GM21528 (cell line): ENCODE measurements at regions not wholly inside any gene's neighbourhood (a gene's known extent, or its start where the extent isn't known, plus 50 kb on each side); places are given as distances from the start of the nearest gene placed in this dataset.
"Not testable (repeated sequence)": the region's sequence is repeated elsewhere in the genome, so short reads cannot be mapped to it uniquely, and the experiment has no call there.

Experiments
- ATAC-seq: cut with Tn5 transposase; IDR thresholded peaks from one replicate; pipeline ENCODE4 v1.9.1; 2021; ENCODE audit warnings: mild to moderate bottlenecking, moderate library complexity; ENCODE audit not compliant: unreplicated experiment, low FRiP score

- no peak for ATAC-seq
Observed at GRCh38 chr1:55466921-55467320, 251.8 kb upstream of the USP24 start.

DNA sequence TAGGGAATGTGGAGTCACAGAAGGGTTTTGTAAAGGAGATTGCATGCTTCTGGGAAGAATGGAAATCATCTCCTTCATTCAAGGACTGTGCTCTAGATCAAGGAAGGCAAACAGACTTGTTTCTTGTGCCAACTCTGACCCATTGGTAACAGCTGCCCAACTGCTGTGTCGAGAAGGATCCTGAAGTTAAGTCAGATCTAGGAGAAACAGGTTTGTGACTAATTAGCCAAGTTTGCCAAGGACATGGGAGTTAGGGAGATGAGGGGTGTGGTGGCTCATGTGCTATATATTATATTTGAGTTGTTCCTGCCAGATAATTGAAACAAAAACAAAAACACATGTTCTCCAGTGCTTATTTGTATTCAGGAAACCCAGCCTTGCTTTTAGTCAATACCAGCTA, 251.2 kb upstream of the USP24 start:
- no peak for ATAC-seq

GRCh38 chr1:55464550-55464949, 249.4 kb upstream of the USP24 start:
- ATAC-seq, result no peak

- ATAC-seq, result no peak
Observed at GRCh38 chr1:55463814-55464475, 248.8 kb upstream of the USP24 start.

- ATAC-seq, result no peak
Observed at GRCh38 chr1:55457874-55458273, 242.7 kb upstream of the USP24 start.

DNA sequence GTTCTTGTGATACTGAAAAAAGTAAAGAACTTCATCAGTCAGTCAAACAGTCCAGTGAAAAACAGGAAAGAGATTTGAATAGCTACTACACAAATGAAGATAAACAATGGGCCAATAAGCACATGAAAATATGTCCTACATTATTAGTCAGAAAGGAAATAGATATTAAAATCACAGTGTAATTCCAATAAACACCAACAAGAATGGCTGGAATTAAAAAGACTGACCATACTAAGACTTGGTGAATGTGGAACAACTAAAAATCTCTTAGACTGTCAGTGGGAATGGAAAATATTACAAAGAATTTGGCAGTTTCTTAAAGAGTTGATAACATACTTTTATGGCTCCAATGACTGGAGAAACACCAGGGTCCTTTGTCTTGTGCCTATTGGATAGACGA, 241.8 kb upstream of the USP24 start:
- no peak for ATAC-seq

DNA sequence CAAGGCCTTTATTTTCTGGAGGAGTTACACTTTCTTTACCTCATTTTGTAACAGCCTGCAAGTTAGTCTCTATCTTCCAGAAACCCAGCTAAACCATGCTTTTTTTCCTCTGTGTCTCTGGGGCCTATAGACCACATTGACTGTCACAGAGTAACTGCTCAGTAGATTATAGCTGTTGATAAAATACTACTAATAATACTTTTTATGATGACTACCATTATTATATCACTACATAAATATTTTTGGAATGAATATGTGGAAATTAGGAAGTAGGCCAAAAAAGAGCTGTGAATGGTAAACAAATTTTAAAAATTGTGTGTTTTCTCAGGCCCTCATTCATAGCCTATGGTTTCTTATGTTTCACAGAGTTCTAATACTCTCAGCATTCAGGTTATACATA, 233.1 kb upstream of the USP24 start:
- no peak for ATAC-seq

- ATAC-seq, result no peak
Observed at GRCh38 chr1:55447488-55447887, 232.3 kb upstream of the USP24 start.

DNA sequence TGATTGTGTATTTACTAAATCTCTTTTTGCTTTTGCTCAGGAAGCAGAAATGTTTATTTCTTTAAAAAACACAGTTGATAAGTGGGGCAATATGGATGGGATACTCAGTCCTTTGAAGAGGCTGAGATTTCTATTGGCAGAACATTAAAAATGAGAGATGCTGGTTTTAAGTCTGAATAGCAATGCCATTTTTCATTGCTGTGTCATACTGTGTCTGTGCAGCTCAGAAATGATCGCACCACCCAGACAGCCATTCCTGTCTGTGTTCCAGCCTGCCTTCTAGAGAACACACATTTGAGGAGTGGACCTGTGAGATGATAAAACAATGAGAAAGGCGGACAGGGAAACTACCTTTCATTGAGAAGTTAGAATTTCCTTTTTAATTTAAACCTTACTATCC, 231.2 kb upstream of the USP24 start:
- no peak for ATAC-seq

- no peak for ATAC-seq
Observed at GRCh38 chr1:55445416-55445815, 230.3 kb upstream of the USP24 start.

DNA sequence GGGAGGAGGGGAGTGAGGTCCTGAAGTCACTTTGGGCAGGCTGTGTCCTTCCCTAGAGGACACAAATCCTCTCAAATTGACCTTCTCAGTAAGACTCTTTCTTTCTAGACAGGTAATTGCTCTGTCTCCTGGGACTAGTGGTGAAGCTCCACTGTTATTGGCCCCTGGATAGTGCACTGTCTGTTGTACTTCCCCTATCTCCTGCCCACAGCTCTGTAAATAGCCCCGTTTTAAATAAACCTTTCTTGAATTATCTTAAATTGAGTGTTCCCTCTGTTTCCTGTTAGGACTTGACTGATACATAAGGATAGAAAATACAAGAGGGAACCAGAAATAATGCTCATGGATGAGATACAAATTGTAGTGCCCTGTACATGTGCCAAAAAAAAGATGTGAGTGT, 229.5 kb upstream of the USP24 start:
- ATAC-seq, result no peak

DNA sequence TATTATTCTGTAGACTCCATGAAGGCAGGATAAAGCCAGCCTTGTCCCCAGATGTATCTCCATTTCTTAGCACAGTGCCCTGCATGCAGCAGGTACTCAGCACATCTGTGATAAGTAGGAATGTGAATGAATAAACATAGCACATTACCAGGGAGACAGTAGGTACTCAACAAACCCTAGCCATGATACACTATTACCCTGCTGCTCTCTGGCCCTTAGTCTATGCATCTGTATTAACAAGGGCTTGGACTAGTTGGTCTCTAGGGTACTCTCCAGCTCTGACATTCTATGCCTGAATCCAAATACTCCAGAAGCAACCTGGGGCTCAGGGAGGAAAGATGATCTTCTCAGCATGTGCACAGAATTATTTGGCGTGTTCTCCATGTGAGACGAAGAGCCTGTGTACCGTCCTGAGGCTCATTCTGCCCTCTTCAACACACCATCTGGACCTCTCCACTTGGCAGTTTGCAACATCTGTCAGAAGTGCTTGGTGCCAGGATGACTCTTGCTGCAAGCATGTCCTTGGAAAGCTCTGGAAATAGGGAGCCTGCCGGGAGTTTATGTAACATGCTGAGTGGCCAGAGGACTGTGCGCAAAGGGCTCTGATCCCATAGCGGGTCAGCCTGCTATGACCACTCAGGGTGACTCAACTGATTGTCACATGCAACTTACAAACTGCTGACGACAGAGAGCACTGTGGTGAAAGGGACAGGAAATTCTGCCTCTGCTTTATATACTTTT, 228.2 kb upstream of the USP24 start:
- no peak for ATAC-seq

GRCh38 chr1:55441489-55441888, 226.3 kb upstream of the USP24 start:
- no peak for ATAC-seq

- no peak for ATAC-seq
Observed at GRCh38 chr1:55437692-55438091, 222.5 kb upstream of the USP24 start.

DNA sequence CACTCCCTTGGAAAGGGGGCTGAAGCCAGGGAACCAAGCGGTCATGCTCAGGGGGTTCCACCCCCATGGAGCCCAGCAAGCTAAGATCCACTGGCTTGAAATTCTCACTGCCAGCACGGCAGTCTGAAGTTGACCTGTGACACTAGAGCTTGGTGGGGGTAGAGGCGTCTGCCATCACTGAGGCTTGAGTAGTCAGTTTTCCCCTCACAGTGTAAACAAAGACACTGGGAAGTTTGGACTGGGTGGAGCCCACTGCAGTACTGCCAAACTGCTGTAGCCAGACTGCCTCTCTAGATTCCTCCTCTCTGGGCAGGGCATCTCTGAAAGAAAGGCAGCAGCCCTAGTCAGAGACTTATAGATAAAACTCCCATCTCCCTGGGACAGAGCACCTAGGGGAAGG, 215.6 kb upstream of the USP24 start:
- not testable (repeated sequence) for ATAC-seq

DNA sequence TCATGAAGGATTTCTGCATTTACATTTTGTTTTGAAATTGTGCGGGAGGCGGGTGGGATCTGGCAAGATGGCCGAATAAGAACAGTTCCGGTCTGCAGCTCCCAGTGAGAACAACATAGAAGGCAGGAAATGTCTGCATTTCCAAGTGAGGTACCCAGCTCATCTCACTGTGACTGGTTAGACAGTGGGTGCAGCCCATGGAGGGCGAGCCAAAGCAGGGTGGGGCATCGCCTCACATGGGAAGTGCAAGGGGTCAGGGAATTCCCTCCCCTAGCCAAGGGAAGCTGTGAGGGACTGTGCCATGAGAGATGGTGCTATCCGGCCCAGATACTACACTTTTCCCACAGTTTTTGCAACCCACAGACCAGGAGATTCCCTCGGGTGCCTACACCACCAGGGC, 215.0 kb upstream of the USP24 start:
- ATAC-seq, result not testable (repeated sequence)

DNA sequence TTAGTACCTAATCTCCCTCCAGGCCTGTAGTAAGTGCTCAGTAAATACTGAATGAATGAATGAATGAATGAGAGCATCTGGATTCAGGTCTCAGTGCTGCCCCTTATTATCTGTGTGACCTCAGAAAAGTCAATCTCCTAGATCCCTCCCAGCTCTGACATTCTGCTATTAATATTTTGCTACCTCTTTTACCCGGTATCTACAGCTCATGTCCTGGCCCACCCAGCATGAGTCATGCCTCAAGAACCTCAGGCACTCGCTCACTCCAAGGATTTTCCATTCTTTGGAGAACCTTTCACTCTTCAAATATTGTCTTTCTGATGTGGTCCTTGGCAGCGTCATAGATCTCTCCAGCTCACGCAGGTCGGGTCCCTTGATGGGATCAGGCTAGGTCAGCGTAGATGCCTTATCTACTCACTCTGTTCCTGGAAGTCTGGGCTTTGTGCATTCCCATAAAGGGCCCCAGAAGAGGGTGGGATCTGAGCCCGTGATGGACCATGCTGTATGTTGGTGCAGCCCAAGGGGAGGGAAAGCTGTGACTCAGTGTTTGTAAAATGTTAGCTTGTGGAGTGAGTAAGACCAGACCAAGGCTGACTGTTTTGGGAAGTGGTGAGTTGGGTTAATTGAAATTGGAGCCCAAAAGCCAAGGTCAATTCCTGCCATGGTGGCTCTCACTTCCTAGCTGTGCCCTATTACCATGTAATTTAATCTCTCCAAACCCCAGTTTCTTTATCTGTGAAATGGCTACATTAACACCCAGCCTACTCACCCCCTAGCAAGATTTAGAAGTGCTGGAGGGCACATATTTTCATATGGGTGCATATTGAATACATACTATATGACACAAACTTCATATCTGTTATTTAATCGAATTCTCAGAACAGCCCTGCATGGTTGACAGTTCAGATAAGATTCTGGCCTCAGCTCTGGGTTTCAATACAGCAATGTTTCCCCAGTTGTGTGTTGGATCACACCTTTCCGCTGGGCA, 214.1 kb upstream of the USP24 start:
- ATAC-seq, result no peak

DNA sequence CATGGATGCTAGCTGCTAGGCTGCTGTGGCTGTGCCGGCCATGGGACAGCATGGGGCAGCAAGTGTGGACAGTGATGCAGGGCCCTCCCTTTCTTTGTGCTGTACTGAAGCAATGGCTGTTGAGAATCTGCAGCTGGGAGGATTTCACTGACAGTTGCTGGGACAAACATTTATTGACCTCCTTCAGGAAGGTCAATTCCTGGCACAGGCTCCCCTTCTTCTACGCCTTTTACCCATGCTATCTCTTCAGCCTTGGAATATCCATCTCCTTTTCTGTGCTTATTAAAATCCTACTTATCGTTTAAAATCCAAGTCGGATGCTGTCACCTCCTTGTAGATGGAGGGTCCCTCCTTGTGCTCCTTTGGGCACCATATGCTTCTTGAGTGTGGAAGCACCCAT, 213.1 kb upstream of the USP24 start:
- no peak for ATAC-seq

GRCh38 chr1:55427606-55428005, 212.4 kb upstream of the USP24 start:
- no peak for ATAC-seq

DNA sequence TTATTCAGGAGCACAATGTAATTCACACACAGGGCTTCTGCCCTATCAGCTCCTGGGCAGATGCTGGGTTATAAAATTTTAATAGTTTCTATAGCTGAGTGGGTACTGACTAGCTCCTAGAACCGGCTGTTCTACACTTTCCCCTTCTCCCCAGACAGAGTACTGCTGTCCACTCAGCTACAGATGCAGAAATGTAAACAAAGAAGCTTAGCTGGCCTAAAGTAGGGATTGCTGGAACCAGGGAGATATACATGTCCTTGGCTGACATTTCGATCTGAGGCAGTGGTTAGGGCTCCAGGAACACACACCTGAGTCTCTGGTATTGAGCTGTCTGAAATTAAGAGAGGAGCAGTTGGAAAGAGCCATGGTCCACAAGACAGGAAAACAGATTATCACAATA, 211.5 kb upstream of the USP24 start:
- ATAC-seq, result no peak

- no peak for ATAC-seq
Observed at GRCh38 chr1:55426156-55426555, 211.0 kb upstream of the USP24 start.
